Activated gamma-delta T cell treated with anti-CD3 and anti-CD28 coated beads, Interleukin-2, amount 50 U/mL, for 16 hours (primary cell): ENCODE measurements at regions not wholly inside any gene's neighbourhood (a gene's known extent, or its start where the extent isn't known, plus 50 kb on each side); places are given as distances from the start of the nearest gene placed in this dataset.

Source experiments
- DNase-seq: peaks from one replicate; pipeline ENCODE4 v3.0.0-alpha.2; 2020; ENCODE audit warnings: low read depth

GRCh38 chr6:102582569-102582968 lies 1189.1 kb downstream of the GRIK2 start:
- no peak for DNase-seq

GRCh38 chr6:102581378-102582124 lies 1188.0 kb downstream of the GRIK2 start:
- DNase-seq: no peak

- DNase-seq: no peak
Measured at GRCh38 chr6:102571236-102571908, 1177.9 kb downstream of the GRIK2 start.

- DNase-seq: no peak
Measured at GRCh38 chr6:102562713-102563112, 1169.2 kb downstream of the GRIK2 start.

GRCh38 chr6:102553214-102553613 lies 1159.7 kb downstream of the GRIK2 start:
- no peak for DNase-seq

- no peak for DNase-seq
Measured at GRCh38 chr6:102549221-102549874, 1155.8 kb downstream of the GRIK2 start.

- no peak for DNase-seq
Measured at GRCh38 chr6:102525336-102525735, 1131.8 kb downstream of the GRIK2 start.

- no peak for DNase-seq
Measured at GRCh38 chr6:102520966-102521365, 1127.5 kb downstream of the GRIK2 start.

GRCh38 chr6:102517506-102517905 lies 1124.0 kb downstream of the GRIK2 start:
- DNase-seq: no peak

- no peak for DNase-seq
Measured at GRCh38 chr6:102501615-102502014, 1108.1 kb downstream of the GRIK2 start.

GRCh38 chr6:102494808-102495207 lies 1101.3 kb downstream of the GRIK2 start:
- no peak for DNase-seq

- DNase-seq: no peak
Measured at GRCh38 chr6:102493485-102493884, 1100.0 kb downstream of the GRIK2 start.

GRCh38 chr6:102488729-102489128 lies 1095.2 kb downstream of the GRIK2 start:
- no peak for DNase-seq

GRCh38 chr6:102485480-102485879 lies 1092.0 kb downstream of the GRIK2 start:
- no peak for DNase-seq

GRCh38 chr6:102474041-102474807 lies 1080.7 kb downstream of the GRIK2 start:
- DNase-seq: no peak

- no peak for DNase-seq
Measured at GRCh38 chr6:102458990-102459389, 1065.5 kb downstream of the GRIK2 start.

- no peak for DNase-seq
Measured at GRCh38 chr6:102438171-102438570, 1044.7 kb downstream of the GRIK2 start.

- no peak for DNase-seq
Measured at GRCh38 chr6:102417368-102417998, 1024.0 kb downstream of the GRIK2 start.

- DNase-seq: no peak
Measured at GRCh38 chr6:102415891-102416290, 1022.4 kb downstream of the GRIK2 start.

- no peak for DNase-seq
Measured at GRCh38 chr6:102411796-102412195, 1018.3 kb downstream of the GRIK2 start.

- DNase-seq: no peak
Measured at GRCh38 chr6:102407886-102408741, 1014.6 kb downstream of the GRIK2 start.
